Kidney epithelial cell (primary cell): ENCODE measurements at regions not wholly inside any gene's neighbourhood (a gene's known extent, or its start where the extent isn't known, plus 50 kb on each side); places are given as distances from the start of the nearest gene placed in this dataset.

Source experiments
- DNase-seq: peaks from one replicate; pipeline ENCODE4 v3.0.0-alpha.2; 2010; ENCODE audit warnings: low read depth
- H3K27me3 ChIP-seq: 2 replicates; pipeline ENCODE4 v1.6.0; 2011; ENCODE audit warnings: low read length; ENCODE audit not compliant: control insufficient read depth, insufficient read depth
- H3K36me3 ChIP-seq: 2 replicates; pipeline ENCODE4 v1.5.1; 2011; ENCODE audit warnings: low read length; ENCODE audit not compliant: control insufficient read depth, insufficient read depth
- H3K4me3 ChIP-seq: 2 replicates; pipeline ENCODE4 v1.5.1; 2011; ENCODE audit warnings: low read depth, mild to moderate bottlenecking, control low read depth, low read length
- CTCF ChIP-seq: IDR thresholded peaks from 2 replicates; pipeline ENCODE4 v1.5.1; 2011; ENCODE audit warnings: mild to moderate bottlenecking, moderate library complexity, low read length, control low read depth, inconsistent platforms; ENCODE audit not compliant: insufficient read depth, poor library complexity, severe bottlenecking

- Histone ChIP-seq H3K27me3 (no peaks in the 10 kb centered on the region), H3K36me3 (no peaks in the 10 kb centered on the region), H3K4me3 (no peak overlapping the region)
- DNase-seq: no peak
- TF ChIP-seq CTCF: no peak
Measured at GRCh38 chr2:5940596-5941535, 248.7 kb downstream of the SOX11 start.

- Histone ChIP-seq H3K27me3 (no peaks in the 10 kb centered on the region), H3K36me3 (no peaks in the 10 kb centered on the region), H3K4me3 (no peak overlapping the region)
- no peak for TF ChIP-seq CTCF
- no peak for DNase-seq
Measured at GRCh38 chr2:5942204-5942603, 250.0 kb downstream of the SOX11 start.

GRCh38 chr2:5945742-5946141 lies 253.6 kb downstream of the SOX11 start:
- Histone ChIP-seq H3K27me3 (no peaks in the 10 kb centered on the region), H3K36me3 (no peaks in the 10 kb centered on the region), H3K4me3 (no peak overlapping the region)
- TF ChIP-seq CTCF: no peak
- DNase-seq: no peak

- no peak for DNase-seq
- Histone ChIP-seq H3K27me3 (no peaks in the 10 kb centered on the region), H3K36me3 (no peaks in the 10 kb centered on the region), H3K4me3 (no peak overlapping the region)
- no peak for TF ChIP-seq CTCF
Measured at GRCh38 chr2:5946225-5947115, 254.3 kb downstream of the SOX11 start.

- DNase-seq: no peak
- H3K4me3 ChIP-seq: no peak overlapping the region
- H3K36me3 ChIP-seq: no peaks in the 10 kb centered on the region
- no peaks in the 10 kb centered on the region for H3K27me3 ChIP-seq
- no peak for TF ChIP-seq CTCF
Measured at GRCh38 chr2:5950736-5951135, 258.6 kb downstream of the SOX11 start.
